HG03457 (cell line): ENCODE measurements at regions not wholly inside any gene's neighbourhood (a gene's known extent, or its start where the extent isn't known, plus 50 kb on each side); places are given as distances from the start of the nearest gene placed in this dataset.
"Not testable (repeated sequence)": the region's sequence is repeated elsewhere in the genome, so short reads cannot be mapped to it uniquely, and the experiment has no call there.

Experiments used
- ATAC-seq: cut with Tn5 transposase; IDR thresholded peaks from one replicate; pipeline ENCODE4 v1.9.1; 2021; ENCODE audit warnings: moderate number of reproducible peaks; ENCODE audit not compliant: unreplicated experiment

DNA sequence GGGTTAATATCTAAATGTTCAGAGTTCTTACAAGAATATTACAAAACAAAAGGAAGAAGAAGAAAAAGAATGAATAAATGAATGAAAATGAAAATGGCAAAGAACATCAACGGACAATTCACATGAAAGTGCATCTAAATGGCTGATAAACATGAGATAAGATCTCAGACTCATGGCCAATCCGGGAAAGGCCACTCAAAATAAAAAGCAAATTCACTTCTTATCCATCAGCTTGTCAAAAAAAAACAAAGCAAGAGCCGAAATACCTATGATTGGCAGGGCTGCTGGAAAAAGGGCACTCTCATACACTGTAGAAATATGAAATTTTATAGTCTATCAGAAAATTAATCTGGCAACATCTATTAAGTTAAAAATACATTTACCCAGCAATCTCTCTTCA is 103.6 kb upstream of the EDEM3 start:
- no peak for ATAC-seq

DNA sequence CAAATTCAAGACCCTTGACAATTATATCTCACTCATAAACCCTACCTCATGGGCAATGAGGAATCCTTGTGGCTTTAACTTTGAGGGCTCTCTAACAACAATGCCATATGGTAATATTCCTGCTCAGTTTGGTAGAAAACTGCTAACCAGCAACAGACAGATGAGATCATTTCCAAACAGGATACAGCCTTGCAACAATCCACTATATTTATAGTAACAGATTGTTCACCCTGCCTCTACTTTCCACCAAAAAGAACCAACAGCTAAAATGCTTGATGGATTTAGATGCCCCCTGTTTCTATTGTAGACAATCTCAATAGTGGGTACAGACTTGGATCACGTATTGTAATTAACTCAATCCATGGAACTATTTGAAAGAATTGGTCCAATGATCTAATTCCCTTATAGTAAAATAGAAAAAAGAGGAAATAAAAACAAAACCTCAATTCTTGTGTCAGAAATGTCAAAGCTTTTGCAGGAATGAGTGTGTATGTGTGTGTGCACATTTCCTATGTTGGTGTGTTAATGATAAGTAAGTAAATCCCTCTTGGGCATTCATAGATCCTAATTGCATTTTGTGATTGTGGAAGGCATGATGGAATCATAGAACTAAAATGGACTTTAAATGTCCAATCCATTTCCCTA is 100.0 kb upstream of the EDEM3 start:
- no peak for ATAC-seq

DNA sequence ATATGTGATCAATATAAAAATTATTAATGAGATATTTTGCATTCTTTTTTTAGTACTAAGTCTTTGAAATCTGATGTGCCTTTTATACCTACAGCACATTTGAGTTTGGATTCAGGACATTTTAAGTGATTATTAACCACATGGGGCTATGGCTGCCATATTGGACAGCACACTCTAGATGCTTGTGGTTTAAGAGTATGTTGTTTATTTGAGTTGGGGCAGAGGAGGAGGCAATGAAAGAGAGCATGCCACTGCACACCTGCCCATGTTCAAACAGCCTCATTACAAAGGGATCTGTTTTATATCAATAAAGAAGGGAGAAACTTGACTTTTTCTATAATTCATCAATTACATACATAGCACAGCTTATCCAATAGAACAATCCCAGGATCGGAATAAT is 99.4 kb upstream of the EDEM3 start:
- no peak for ATAC-seq

DNA sequence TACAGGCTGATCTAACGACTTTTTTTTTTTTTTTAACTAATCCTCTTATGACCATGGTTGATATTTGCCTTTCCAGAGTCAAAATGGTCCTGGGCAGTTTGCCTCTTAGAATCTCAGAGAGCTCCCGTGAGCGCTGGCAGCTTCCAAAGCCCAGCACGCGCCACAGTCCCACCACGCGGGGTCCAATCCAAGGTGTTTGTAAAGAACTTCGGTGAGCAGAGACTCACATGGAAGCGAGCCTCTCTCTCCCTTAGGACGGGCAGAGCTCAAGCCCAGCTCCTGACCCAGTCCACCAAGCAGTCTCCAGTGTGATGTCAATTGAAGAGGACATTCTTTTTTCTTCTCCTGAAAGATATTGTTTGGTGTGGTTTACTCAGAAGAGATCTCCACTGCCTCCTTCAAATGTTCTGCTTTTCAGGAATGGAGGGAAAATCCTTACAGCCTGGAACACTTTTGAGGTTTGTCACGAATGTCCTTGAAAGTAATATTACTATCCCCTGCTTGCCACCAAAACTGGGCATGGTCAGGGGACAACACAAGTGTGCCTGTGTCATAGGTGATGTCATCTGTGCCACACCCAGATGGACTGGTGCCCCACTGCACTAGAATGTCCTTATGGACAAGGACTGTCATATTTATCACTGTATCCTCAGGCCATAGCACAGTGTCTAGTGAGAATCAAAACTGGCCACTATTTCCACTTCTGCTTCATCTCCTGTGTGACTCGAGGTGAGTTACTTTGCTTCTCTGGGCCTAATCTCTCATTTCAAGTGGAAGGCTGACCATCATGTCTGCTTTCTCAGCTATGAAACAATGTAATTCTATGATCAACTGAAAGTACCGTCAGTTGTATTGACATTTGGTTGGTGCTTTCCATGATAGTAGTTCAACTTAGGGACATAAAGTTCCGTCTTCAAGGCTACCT is 97.4 kb upstream of the EDEM3 start:
- ATAC-seq = no peak

DNA sequence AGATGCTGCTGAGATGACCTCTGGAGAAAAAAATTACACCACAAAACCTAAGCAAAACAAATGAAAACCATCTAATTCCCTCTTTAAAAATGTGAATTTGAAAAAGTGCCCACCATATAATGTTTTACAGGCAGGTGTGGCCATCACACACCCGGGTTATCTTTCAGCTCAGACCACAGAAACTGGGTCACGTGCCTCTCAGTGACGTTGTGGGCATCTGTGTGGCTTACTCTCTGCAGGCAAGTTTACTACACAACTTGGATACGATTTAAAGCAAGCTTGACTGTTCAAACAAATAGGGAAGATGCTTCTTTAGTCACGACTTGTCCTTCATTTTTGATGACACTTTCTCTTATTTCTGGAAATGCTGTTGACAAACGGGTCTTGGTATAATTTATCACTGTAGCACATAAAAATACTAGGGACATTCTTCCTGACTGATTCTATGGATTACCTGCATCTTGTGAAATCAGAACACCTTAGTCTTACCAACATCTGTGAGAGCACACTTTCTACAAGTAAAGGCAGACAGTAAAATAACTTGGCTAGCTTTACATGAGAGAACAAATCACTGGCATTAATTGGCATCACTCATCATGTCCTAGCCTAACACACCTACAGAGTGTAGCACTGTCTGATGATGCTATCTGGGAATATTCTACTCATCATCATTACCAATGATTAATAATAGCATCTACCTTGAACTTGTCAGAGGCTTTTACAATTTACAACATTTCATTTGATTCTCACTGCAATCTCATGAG is 89.3 kb upstream of the EDEM3 start:
- peak; percentile 98 for ATAC-seq

DNA sequence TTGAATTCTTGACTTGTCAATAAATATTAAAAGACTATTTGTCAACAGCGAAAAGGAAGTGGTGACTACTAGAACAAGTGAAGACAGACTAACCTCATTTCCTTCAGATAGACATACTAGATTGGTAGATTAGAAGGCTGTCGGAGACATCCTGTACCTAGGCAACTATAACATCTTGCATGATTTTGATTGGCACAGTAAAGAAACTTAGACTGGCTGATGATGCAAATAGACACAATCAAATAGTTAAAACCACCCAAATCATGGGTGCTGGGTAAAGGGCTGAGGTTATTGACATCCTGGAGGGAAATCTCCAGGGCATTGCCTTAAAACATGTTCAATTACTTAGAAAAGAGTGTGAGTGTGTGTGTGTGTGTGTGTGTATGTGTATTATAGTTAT is 85.9 kb upstream of the EDEM3 start:
- no peak for ATAC-seq

DNA sequence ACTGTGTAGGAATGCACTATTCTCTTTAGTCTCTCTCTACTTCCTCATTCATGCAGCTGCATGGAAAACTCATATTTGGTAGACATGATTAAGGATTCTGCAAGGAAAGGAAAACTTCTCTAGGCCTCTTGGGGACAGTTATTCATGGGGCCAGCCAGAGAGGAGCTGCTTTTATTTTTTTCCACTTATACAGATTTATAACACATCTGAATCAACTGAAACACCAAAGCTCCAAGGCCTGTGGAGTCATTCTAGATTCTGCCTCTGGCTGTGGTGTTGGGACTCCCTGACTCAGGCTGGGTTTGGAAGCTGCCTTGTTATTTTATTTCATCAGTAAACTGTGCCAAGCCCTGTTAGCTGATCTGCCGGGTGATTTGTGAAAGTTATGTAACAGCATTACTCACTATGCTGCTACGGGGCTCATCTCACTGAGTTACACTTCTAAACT is 83.9 kb upstream of the EDEM3 start:
- no peak for ATAC-seq

DNA sequence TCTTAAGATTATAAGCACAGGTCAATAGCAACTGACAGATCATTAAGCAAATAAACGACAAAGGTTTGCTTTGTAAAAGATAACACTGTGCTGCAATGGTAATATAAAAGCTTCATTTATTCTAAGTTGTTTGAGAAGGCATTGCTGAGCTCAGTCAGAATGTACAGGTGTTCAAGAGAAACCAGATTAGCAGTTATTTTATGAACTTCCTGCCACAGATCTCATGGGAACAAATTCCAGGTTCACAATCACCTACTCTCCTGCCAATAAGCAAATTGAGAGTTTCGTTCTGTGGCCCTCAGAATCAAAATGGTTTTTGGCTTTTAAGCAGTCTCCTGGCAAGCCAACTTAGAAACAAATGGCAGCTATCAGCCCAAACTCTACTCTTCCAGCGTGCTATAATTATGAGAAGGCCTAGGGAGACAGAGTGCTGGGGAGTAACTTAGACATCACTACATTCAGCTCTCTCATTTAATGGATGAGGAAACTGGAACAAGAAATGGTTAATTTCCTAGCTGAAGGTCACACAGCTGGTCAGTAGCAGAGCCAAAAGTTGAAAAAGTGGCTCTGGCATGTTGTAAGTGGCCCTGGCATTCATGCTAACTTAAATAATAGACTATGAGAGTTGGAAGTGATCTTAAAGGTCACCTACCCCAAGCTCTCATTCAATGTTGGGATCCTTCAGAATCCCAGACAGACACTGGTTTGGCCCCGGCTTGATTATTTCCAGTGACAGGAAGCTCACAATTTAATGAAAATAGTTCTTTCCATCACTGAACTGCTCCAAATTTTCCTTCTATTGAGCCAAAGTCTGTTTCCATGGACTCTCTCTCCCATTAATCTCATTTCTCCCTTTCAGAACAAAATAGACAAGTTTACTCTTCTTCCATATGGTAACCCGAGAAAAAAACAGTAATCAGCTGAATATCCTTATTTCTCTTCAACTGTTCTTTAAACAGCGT is 82.6 kb upstream of the EDEM3 start:
- no peak for ATAC-seq

DNA sequence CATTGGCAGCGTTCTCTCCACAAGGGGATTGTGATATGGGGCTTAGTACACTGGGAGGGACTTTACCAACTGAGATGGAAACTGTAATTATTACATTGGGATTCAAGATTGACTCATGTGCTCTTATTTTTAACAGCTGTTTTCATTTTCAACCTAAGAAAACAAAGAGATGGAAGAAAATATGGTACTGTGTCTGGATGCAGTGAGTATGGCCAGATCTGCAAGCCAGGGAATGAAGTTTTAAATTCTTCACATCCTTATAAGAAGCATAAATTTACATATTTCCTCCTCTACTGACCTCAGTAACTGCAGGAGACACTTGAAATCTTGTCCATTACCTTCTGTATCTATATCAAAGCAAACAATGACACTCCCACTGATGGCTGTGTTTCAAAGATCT is 81.5 kb upstream of the EDEM3 start:
- no peak for ATAC-seq

DNA sequence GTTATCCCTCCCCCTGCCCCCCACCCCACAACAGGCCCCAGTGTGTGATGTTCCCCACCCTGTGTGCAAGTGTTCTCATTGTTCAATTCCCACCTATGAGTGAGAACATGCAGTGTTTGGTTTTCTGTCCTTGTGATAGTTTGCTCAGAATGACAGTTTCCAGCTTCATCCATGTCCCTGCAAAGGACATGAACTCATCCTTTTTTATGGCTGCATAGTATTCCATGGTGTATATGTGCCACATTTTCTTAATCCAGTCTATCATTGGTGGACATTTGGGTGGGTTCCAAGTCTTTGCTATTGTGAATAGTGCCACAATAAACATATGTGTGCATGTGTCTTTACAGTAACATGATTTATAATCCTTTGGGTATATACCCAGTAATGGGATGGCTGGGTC is 79.3 kb upstream of the EDEM3 start:
- ATAC-seq = not testable (repeated sequence)

DNA sequence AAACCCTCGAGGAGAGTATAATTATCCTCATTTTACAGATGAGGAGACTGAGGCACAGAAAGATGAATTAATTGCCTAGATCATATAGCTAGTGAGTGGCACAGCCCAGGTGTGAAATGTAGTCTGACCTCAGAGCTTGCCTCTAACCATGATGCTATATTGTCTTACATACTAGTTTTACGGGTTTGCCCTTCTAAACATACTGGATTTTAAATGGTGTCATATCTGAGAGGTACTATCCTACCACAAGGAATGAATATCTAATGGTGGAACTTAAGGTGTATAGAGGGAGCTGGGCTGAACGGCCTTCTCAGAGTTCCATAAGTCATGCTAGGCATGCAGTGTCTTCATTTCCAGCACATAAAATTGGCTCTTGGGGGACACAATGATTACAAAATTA is 77.9 kb upstream of the EDEM3 start:
- ATAC-seq = no peak

DNA sequence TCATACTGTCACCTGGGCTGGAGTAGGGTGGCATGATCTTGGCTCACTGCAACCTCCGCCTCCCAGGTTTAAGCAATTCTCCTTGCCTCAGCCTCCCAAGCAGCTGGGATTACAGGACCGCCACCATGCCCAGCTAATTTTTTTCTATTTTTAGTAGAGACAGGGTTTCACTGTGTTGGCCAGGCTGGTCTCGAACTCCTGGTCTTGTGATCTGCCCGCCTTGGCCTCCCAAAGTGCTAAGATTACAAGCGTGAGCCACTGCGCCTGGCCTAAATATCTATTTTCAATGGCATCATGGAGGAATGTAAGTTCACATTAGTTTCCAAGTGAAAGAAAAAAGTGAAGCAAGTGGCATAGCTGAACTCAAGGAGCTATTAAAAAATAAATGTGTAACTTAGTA is 74.8 kb upstream of the EDEM3 start:
- ATAC-seq = not testable (repeated sequence)

DNA sequence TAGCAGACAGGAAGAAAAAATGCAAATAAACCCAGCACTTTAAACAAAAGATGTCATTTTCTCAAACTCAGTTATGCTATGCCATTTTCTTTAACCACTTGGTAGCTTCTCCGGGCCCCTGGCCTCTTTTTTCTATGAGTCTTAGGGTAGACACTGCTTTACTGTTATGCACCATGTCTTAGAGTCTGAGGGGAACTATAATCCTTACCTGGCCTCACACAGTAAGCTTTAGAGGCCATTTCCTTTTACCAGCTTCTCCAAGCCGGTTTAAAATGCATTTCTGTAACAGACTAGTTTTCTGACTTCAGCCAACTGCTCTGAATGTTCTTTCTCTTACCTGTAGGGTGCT is 73.7 kb upstream of the EDEM3 start:
- no peak for ATAC-seq

DNA sequence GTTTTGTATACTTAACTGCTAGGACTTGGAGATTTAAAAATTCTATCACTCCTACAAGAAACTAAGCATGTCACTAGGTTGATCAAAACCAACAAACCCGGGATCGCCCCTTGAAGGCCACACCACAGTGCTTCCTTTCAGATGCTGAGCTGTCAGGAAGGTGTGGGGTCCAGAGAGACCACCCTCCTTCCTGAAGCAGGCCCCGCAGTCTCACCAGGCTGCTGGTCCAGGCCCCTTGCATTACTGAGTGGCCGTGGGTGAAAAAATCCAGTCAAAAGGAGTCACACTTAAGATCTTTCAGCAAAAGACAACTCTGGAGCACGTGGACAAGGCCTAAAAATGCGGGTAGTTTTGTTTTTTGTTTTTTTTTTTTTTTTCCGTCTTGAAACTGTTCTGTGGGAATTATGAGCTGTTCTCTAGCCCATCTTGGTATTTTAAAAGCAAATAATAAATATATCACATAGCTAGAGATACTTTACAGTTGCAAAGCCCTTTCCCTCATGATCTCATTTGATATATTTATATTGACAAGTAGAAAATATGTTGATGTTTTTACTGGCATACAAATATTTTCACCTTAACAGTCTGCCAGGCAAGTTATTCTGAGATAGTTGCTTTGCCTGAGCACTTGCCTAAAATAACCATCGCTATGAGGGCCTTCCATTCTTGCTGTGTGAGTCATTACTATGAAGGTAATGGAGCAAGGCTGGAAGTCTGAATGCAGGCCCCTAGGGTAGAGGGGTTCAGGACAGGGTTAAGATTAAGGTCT is 73.1 kb upstream of the EDEM3 start:
- no peak for ATAC-seq

DNA sequence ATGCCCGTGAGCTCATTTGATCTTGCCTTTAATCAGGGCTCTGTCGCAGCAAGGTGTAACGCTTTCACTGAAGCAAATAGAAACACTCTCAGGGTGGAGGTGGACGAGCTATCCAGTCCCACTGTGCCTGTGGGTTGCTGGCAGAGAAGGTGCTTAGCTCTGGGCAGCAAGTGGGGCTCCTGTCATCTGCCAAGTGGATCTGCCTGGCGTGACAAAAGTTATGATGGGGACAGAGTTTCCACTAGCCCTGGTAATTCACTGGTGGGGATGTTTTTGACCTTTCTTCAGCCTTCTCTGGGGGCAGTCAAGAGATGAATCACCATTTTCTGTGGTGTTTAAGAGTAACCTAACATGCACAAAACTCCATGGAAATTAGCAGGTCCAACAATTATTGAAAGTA is 71.3 kb upstream of the EDEM3 start:
- no peak for ATAC-seq

DNA sequence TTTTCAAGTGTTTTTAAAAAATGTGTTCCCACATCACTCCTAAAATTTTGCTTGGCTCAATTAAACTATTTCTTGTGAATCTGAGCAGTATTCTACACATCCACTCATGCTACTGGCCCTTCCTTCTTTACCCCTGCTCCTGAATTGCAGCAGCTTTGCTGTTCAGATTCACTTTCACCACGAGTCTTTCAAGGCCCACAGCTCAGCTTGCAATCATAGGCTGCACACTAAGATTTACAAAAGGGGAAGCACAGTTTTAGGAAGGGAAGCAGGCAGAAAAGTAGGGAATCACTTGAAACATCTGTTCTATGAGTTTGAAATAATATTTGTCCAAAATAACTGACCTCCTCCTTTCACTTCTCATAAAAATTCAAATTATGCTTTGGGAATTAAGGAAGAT is 70.9 kb upstream of the EDEM3 start:
- no peak for ATAC-seq

DNA sequence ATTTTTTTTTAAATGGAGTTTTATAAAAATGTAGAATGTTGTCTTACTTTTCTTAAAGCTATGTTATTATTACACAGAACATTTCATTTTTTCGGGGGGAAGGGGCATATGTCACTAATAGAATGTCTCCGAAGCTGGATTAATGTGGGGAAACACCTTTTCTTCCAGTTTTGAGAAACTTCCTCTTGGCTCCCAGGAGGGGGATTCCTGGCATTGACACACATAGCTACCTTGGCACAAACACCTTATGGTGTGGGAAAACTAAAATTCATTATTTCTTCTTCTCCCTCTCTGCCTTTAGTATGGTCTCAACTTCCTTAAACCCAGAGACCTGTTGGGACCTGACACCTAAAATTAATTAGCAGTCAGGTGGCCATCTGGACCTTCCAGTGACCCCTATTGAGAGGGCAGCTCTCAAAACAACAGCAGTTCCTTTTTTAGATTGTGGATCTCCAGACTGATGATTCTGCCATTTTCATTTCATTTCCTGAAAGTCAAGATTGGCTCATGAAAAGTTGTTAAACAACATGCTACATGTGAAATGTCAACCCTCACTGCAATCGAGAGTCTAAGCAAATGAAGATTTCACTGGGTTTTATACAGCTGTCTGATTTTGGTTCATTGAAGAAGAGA is 70.1 kb upstream of the EDEM3 start:
- ATAC-seq = no peak

DNA sequence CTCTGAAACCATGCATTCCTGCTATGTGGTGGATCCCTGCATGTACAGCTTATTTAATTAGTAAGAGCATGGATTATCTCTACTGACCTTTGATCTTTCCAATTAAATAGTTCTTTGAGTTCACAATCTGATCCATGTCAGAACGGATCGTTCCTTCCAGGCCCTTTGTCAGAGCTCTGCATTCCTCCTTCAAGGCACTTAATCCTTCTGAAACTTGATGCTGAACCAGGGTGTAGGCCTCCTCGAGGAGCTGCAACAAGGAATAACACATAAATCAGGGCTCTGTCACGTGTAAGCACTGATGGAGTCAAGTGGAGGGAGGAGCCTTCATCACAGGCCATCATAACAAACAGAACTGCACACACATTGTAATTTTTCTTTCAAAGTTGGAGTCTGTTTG is 68.4 kb upstream of the EDEM3 start:
- no peak for ATAC-seq

DNA sequence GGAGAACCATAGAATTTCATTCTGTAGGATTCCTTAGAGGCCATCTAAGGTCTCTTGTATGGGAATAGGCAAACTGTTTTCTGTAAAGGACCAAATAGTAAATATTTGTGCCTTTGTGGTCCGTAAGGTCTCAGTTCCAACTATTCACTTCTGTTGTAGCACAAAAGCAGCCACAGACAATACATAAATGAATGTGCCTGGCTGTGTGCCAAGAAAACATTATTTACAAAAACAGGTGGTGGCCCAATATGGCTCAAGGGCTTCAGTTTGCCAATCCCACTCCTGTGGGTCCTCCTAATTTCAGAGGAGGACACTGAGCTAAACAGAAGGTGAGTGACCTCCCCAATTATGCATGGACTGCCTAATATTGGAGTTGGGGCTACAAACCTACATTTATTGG is 67.6 kb upstream of the EDEM3 start:
- no peak for ATAC-seq
